Endothelial cell of hepatic sinusoid (primary cell): ENCODE measurements at regions not wholly inside any gene's neighbourhood (a gene's known extent, or its start where the extent isn't known, plus 50 kb on each side); places are given as distances from the start of the nearest gene placed in this dataset.

Experiments
- in situ Hi-C: cut with HindIII; loops from 2 replicates; pipeline ENCODE4 v1.10.0; 2017; ENCODE audit warnings: low sequenced_read_pairs

- in situ Hi-C loops: no loop called here
Observed at GRCh38 chr15:48038221-48038620, 82.6 kb upstream of the SLC24A5 start.

GRCh38 chr15:48040166-48040817 is 80.5 kb upstream of the SLC24A5 start:
- in situ Hi-C loops: no loop called here

- in situ Hi-C loops: no loop called here
Observed at GRCh38 chr15:48041454-48041853, 79.3 kb upstream of the SLC24A5 start.

- in situ Hi-C loops: no loop called here
Observed at GRCh38 chr15:48046813-48047438, 73.9 kb upstream of the SLC24A5 start.

- in situ Hi-C loops: no loop called here
Observed at GRCh38 chr15:48049736-48050135, 71.1 kb upstream of the SLC24A5 start.

GRCh38 chr15:48052946-48053345 is 67.8 kb upstream of the SLC24A5 start:
- in situ Hi-C loops: no loop called here

GRCh38 chr15:48058371-48058770 is 62.4 kb upstream of the SLC24A5 start:
- in situ Hi-C loops: no loop called here

GRCh38 chr15:48059791-48060190 is 61.0 kb upstream of the SLC24A5 start:
- in situ Hi-C loops: no loop called here

GRCh38 chr15:48060396-48060795 is 60.4 kb upstream of the SLC24A5 start:
- in situ Hi-C loops: no loop called here

GRCh38 chr15:48061605-48062004 is 59.2 kb upstream of the SLC24A5 start:
- in situ Hi-C loops: no loop called here

- in situ Hi-C loops: no loop called here
Observed at GRCh38 chr15:48062148-48062872, 58.5 kb upstream of the SLC24A5 start.

- in situ Hi-C loops: no loop called here
Observed at GRCh38 chr15:48063411-48063985, 57.3 kb upstream of the SLC24A5 start.

GRCh38 chr15:48064421-48064820 is 56.4 kb upstream of the SLC24A5 start:
- in situ Hi-C loops: no loop called here

- in situ Hi-C loops: no loop called here
Observed at GRCh38 chr15:48066456-48066855, 54.3 kb upstream of the SLC24A5 start.
